Liver (tissue), 3 donors: ENCODE measurements at regions not wholly inside any gene's neighbourhood (a gene's known extent, or its start where the extent isn't known, plus 50 kb on each side); places are given as distances from the start of the nearest gene placed in this dataset.

Source experiments
- FOXA1 ChIP-seq: IDR thresholded peaks from 2 replicates; pipeline ENCODE4 v1.6.1; 2016; ENCODE audit warnings: antibody characterized with exemption
- GABPA ChIP-seq, 2 donors: IDR thresholded peaks in 1 of 2; conservative IDR thresholded peaks in 1 of 2; 2 replicates each; pipeline ENCODE4 v1.6.1; 2016; ENCODE audit warnings: antibody characterized with exemption in 2 of 2, mild to moderate bottlenecking in 1 of 2, moderate library complexity in 1 of 2
- NR2F2 ChIP-seq: IDR thresholded peaks from 2 replicates; pipeline ENCODE4 v1.6.1; 2016; ENCODE audit warnings: antibody characterized with exemption
- RAD21 ChIP-seq, 2 donors: IDR thresholded peaks; 2 replicates each; pipeline ENCODE4 v1.6.1; 2016; ENCODE audit warnings: antibody characterized with exemption in 2 of 2, mild to moderate bottlenecking in 2 of 2
- TAF1 ChIP-seq: conservative IDR thresholded peaks from 2 replicates; pipeline ENCODE4 v1.6.1; 2016; ENCODE audit warnings: antibody characterized with exemption, mild to moderate bottlenecking
- TF ChIP-seq, protein P1 (sequence below): fragments of 150-350 bp; IDR thresholded peaks from 2 replicates; pipeline ENCODE4 v1.5.1; 2017; ENCODE audit warnings: improper control_type of control experiment, low read depth, low read length; ENCODE audit not compliant: missing input control
- TF ChIP-seq, protein P2 (sequence below): IDR thresholded peaks from 2 replicates; pipeline ENCODE4 v1.6.1; 2016; ENCODE audit warnings: antibody characterized with exemption
- TF ChIP-seq, protein P3 (sequence below): IDR thresholded peaks from 2 replicates; pipeline ENCODE4 v1.6.1; 2016; ENCODE audit warnings: antibody characterized with exemption
- TF ChIP-seq, protein P4 (sequence below): IDR thresholded peaks from 2 replicates; pipeline ENCODE4 v1.6.1; 2016; ENCODE audit warnings: antibody characterized with exemption
- TF ChIP-seq, protein P5 (sequence below): IDR thresholded peaks from 2 replicates; pipeline ENCODE4 v1.6.1; 2016; ENCODE audit warnings: antibody characterized with exemption, mild to moderate bottlenecking
- donor health status: healthy.
- donor health status: healthy.

DNA sequence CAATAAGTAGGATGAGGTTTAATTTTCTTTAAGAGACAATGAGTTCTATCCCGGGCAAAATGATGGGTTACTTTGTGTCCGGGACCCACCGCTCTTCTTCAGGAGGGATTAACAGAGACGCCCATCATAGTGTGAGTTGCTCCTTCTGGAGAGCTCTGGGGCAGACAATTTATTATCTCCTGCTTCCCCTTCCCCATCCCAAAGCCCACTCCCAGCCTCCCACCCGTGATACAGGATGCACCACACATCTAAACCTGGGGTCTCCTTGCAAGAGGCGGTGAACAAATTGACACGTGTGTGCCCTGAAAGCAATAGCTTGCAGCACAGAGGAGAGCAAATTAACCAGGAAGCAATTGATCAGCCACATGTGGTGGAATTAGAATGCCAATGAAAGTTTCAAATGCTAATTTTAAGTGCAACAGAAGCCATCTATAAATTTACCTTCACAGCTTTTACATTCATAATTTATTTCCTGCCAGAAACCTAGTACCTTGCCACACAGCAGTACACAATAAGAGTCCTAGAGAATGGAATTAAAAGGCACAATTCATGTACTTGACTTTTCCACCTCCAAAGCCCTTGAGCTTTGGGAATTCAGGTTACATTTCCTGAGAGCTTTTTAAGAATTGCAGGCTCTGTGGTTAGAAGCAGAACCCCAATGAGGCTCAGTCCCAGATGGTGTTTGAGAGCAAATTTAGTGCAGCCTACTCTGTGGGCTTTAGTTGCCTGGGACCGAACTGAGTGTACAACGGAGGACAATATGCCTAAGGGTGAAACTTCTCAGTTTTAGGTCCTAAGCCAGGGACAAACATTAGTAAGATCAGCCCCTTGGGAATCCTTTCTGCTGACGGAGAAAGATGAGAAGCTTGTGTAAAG lies 399.6 kb downstream of the MED10 start:
- TF ChIP-seq, protein P1, sequence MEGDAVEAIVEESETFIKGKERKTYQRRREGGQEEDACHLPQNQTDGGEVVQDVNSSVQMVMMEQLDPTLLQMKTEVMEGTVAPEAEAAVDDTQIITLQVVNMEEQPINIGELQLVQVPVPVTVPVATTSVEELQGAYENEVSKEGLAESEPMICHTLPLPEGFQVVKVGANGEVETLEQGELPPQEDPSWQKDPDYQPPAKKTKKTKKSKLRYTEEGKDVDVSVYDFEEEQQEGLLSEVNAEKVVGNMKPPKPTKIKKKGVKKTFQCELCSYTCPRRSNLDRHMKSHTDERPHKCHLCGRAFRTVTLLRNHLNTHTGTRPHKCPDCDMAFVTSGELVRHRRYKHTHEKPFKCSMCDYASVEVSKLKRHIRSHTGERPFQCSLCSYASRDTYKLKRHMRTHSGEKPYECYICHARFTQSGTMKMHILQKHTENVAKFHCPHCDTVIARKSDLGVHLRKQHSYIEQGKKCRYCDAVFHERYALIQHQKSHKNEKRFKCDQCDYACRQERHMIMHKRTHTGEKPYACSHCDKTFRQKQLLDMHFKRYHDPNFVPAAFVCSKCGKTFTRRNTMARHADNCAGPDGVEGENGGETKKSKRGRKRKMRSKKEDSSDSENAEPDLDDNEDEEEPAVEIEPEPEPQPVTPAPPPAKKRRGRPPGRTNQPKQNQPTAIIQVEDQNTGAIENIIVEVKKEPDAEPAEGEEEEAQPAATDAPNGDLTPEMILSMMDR, result no peak
- TF ChIP-seq GABPA (IDR thresholded peaks at IDR 0.05 in 1 of 2, conservative IDR thresholded peaks at IDR 0.05 in 1 of 2) (no peak), RAD21 (IDR thresholded peaks at IDR 0.05) (no peak), NR2F2 (no peak), FOXA1 (no peak), TAF1 (no peak)
- TF ChIP-seq, protein P2, sequence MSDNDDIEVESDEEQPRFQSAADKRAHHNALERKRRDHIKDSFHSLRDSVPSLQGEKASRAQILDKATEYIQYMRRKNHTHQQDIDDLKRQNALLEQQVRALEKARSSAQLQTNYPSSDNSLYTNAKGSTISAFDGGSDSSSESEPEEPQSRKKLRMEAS, result no peak
- TF ChIP-seq, protein P3, sequence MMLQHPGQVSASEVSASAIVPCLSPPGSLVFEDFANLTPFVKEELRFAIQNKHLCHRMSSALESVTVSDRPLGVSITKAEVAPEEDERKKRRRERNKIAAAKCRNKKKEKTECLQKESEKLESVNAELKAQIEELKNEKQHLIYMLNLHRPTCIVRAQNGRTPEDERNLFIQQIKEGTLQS, result no peak
- TF ChIP-seq, protein P4, sequence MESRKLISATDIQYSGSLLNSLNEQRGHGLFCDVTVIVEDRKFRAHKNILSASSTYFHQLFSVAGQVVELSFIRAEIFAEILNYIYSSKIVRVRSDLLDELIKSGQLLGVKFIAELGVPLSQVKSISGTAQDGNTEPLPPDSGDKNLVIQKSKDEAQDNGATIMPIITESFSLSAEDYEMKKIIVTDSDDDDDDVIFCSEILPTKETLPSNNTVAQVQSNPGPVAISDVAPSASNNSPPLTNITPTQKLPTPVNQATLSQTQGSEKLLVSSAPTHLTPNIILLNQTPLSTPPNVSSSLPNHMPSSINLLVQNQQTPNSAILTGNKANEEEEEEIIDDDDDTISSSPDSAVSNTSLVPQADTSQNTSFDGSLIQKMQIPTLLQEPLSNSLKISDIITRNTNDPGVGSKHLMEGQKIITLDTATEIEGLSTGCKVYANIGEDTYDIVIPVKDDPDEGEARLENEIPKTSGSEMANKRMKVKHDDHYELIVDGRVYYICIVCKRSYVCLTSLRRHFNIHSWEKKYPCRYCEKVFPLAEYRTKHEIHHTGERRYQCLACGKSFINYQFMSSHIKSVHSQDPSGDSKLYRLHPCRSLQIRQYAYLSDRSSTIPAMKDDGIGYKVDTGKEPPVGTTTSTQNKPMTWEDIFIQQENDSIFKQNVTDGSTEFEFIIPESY, result no peak
- TF ChIP-seq, protein P5, sequence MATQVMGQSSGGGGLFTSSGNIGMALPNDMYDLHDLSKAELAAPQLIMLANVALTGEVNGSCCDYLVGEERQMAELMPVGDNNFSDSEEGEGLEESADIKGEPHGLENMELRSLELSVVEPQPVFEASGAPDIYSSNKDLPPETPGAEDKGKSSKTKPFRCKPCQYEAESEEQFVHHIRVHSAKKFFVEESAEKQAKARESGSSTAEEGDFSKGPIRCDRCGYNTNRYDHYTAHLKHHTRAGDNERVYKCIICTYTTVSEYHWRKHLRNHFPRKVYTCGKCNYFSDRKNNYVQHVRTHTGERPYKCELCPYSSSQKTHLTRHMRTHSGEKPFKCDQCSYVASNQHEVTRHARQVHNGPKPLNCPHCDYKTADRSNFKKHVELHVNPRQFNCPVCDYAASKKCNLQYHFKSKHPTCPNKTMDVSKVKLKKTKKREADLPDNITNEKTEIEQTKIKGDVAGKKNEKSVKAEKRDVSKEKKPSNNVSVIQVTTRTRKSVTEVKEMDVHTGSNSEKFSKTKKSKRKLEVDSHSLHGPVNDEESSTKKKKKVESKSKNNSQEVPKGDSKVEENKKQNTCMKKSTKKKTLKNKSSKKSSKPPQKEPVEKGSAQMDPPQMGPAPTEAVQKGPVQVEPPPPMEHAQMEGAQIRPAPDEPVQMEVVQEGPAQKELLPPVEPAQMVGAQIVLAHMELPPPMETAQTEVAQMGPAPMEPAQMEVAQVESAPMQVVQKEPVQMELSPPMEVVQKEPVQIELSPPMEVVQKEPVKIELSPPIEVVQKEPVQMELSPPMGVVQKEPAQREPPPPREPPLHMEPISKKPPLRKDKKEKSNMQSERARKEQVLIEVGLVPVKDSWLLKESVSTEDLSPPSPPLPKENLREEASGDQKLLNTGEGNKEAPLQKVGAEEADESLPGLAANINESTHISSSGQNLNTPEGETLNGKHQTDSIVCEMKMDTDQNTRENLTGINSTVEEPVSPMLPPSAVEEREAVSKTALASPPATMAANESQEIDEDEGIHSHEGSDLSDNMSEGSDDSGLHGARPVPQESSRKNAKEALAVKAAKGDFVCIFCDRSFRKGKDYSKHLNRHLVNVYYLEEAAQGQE, result no peak
